GM23338 (cell line): ENCODE measurements at regions not wholly inside any gene's neighbourhood (a gene's known extent, or its start where the extent isn't known, plus 50 kb on each side); places are given as distances from the start of the nearest gene placed in this dataset.

Experiments used
- ATAC-seq: fragments of 200-7000 bp; cut with Tn5 transposase; 3 replicates; pipeline ENCODE4 v1.9.1; 2020
- DNase-seq: peaks from one replicate; pipeline ENCODE4 v3.0.0-alpha.2; 2015; ENCODE audit warnings: low spot score
- H2AFZ ChIP-seq: fragments of 200-600 bp; sonication (generic); 2 replicates; pipeline ENCODE4 v1.8.0; 2016; ENCODE audit warnings: antibody characterized with exemption, mild to moderate bottlenecking, moderate library complexity
- H3F3A ChIP-seq: fragments of 200-600 bp; sonication (generic); replicated peaks from 2 replicates; pipeline ENCODE4 v1.8.0; 2017; ENCODE audit warnings: antibody characterized with exemption, mixed run types, low read depth
- H3K27ac ChIP-seq: fragments of 200-600 bp; sonication (generic); 2 replicates; pipeline ENCODE4 v1.6.1; 2016; ENCODE audit warnings: low read depth
- H3K27me3 ChIP-seq: fragments of 200-600 bp; sonication (generic); 2 replicates; pipeline ENCODE4 v1.8.0; 2016; ENCODE audit warnings: mild to moderate bottlenecking, mixed run types, moderate library complexity; ENCODE audit not compliant: insufficient read depth
- H3K36me3 ChIP-seq: fragments of 200-600 bp; sonication (generic); 2 replicates; pipeline ENCODE4 v1.8.0; 2016; ENCODE audit warnings: mild to moderate bottlenecking; ENCODE audit not compliant: insufficient read depth
- H3K4me1 ChIP-seq: fragments of 200-600 bp; sonication (generic); 2 replicates; pipeline ENCODE4 v1.8.0; 2016; ENCODE audit warnings: mild to moderate bottlenecking, moderate library complexity; ENCODE audit not compliant: insufficient read depth
- H3K4me2 ChIP-seq: fragments of 200-600 bp; sonication (generic); 2 replicates; pipeline ENCODE4 v1.7.1; 2017; ENCODE audit warnings: mixed run types
- H3K4me3 ChIP-seq: fragments of 200-600 bp; sonication (generic); 2 replicates; pipeline ENCODE4 v1.6.1; 2016; ENCODE audit warnings: mixed run types
- H3K79me2 ChIP-seq: fragments of 200-600 bp; sonication (generic); replicated peaks from 2 replicates; pipeline ENCODE4 v1.8.0; 2017; ENCODE audit warnings: mild to moderate bottlenecking; ENCODE audit not compliant: insufficient read depth
- H3K9me2 ChIP-seq: fragments of 200-600 bp; sonication (generic); 2 replicates; pipeline ENCODE4 v1.8.0; 2017; ENCODE audit not compliant: insufficient read depth
- H4K20me1 ChIP-seq: fragments of 200-600 bp; sonication (generic); replicated peaks from 2 replicates; pipeline ENCODE4 v1.8.0; 2017; ENCODE audit warnings: mild to moderate bottlenecking; ENCODE audit not compliant: insufficient read depth
- H3K27ac Mint-ChIP-seq: 2 replicates; pipeline ENCODE4 v1.8.0; 2020; ENCODE audit warnings: inconsistent platforms, mild to moderate bottlenecking, moderate library complexity, mixed read lengths
- H3K27me3 Mint-ChIP-seq: 3 replicates; pipeline ENCODE4 v1.8.0; 2022; ENCODE audit warnings: low read depth, mild to moderate bottlenecking, moderate library complexity, mixed read lengths, inconsistent platforms; ENCODE audit not compliant: insufficient read depth, poor library complexity
- H3K36me3 Mint-ChIP-seq: 3 replicates; pipeline ENCODE4 v1.8.0; 2021; ENCODE audit warnings: low read depth, mild to moderate bottlenecking, inconsistent platforms, moderate library complexity, mixed read lengths
- H3K4me1 Mint-ChIP-seq: 3 replicates; pipeline ENCODE4 v1.8.0; 2020; ENCODE audit warnings: mild to moderate bottlenecking, inconsistent platforms, mixed read lengths
- H3K4me3 Mint-ChIP-seq: 3 replicates; pipeline ENCODE4 v1.8.0; 2021; ENCODE audit warnings: moderate library complexity, mild to moderate bottlenecking, inconsistent platforms, mixed read lengths
- H3K9me3 Mint-ChIP-seq: 3 replicates; pipeline ENCODE4 v1.8.0; 2020; ENCODE audit warnings: moderate library complexity, mild to moderate bottlenecking, inconsistent platforms, mixed read lengths
- CREB1 ChIP-seq: fragments of 250-450 bp; sonication (Bioruptor Pico); IDR thresholded peaks from 2 replicates; pipeline ENCODE4 v1.5.0; 2020; ENCODE audit warnings: low read depth, mild to moderate bottlenecking, moderate library complexity
- EZH2 ChIP-seq: fragments of 200-600 bp; sonication (generic); IDR thresholded peaks from one replicate; pipeline ENCODE4 v1.8.0; 2017; ENCODE audit warnings: antibody characterized with exemption, mild to moderate bottlenecking, low read depth; ENCODE audit not compliant: unreplicated experiment
- NANOG ChIP-seq: IDR thresholded peaks from 2 replicates; pipeline ENCODE4 v1.6.1; 2016; ENCODE audit warnings: antibody characterized with exemption, borderline replicate concordance
- POLR2AphosphoS5 ChIP-seq: IDR thresholded peaks from 2 replicates; pipeline ENCODE4 v1.6.1; 2016; ENCODE audit warnings: antibody characterized with exemption, low read depth
- STAT1 ChIP-seq: IDR thresholded peaks from one replicate; pipeline ENCODE4 v1.6.1; 2016; ENCODE audit warnings: antibody characterized with exemption; ENCODE audit not compliant: unreplicated experiment
- ZNF114 ChIP-seq: fragments of 250-450 bp; sonication (Bioruptor Pico); IDR thresholded peaks from 2 replicates; pipeline ENCODE4 v1.5.0; 2020; ENCODE audit warnings: mild to moderate bottlenecking, moderate library complexity
- ZNF331 ChIP-seq: fragments of 250-450 bp; sonication (Bioruptor Pico); IDR thresholded peaks from 2 replicates; pipeline ENCODE4 v1.5.0; 2020; ENCODE audit warnings: low read depth, mild to moderate bottlenecking, moderate library complexity
- TF ChIP-seq, protein P1 (sequence below): fragments of 250-450 bp; sonication (Bioruptor Pico); IDR thresholded peaks from 2 replicates; pipeline ENCODE4 v1.5.0; 2020; ENCODE audit warnings: mild to moderate bottlenecking, moderate library complexity

DNA sequence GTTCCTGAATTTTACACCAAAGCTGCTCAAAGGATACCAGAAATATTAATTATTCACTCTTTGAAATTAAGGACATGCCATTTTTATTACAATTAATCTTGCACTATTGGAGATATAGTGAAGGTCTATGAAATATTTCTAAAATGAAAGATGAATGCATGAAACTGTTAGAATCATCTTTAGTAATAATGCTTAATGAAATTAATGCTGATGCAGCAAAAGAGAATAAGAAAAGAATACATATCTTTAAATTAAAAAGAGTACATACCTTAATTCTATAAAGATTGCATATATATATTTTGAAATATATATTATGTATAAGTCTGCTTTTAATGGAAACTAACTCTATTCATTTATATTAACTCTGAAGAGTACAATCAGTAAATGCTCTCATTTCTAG, 236.0 kb downstream of the ALX1 start (continued):
- TF ChIP-seq, protein P1, sequence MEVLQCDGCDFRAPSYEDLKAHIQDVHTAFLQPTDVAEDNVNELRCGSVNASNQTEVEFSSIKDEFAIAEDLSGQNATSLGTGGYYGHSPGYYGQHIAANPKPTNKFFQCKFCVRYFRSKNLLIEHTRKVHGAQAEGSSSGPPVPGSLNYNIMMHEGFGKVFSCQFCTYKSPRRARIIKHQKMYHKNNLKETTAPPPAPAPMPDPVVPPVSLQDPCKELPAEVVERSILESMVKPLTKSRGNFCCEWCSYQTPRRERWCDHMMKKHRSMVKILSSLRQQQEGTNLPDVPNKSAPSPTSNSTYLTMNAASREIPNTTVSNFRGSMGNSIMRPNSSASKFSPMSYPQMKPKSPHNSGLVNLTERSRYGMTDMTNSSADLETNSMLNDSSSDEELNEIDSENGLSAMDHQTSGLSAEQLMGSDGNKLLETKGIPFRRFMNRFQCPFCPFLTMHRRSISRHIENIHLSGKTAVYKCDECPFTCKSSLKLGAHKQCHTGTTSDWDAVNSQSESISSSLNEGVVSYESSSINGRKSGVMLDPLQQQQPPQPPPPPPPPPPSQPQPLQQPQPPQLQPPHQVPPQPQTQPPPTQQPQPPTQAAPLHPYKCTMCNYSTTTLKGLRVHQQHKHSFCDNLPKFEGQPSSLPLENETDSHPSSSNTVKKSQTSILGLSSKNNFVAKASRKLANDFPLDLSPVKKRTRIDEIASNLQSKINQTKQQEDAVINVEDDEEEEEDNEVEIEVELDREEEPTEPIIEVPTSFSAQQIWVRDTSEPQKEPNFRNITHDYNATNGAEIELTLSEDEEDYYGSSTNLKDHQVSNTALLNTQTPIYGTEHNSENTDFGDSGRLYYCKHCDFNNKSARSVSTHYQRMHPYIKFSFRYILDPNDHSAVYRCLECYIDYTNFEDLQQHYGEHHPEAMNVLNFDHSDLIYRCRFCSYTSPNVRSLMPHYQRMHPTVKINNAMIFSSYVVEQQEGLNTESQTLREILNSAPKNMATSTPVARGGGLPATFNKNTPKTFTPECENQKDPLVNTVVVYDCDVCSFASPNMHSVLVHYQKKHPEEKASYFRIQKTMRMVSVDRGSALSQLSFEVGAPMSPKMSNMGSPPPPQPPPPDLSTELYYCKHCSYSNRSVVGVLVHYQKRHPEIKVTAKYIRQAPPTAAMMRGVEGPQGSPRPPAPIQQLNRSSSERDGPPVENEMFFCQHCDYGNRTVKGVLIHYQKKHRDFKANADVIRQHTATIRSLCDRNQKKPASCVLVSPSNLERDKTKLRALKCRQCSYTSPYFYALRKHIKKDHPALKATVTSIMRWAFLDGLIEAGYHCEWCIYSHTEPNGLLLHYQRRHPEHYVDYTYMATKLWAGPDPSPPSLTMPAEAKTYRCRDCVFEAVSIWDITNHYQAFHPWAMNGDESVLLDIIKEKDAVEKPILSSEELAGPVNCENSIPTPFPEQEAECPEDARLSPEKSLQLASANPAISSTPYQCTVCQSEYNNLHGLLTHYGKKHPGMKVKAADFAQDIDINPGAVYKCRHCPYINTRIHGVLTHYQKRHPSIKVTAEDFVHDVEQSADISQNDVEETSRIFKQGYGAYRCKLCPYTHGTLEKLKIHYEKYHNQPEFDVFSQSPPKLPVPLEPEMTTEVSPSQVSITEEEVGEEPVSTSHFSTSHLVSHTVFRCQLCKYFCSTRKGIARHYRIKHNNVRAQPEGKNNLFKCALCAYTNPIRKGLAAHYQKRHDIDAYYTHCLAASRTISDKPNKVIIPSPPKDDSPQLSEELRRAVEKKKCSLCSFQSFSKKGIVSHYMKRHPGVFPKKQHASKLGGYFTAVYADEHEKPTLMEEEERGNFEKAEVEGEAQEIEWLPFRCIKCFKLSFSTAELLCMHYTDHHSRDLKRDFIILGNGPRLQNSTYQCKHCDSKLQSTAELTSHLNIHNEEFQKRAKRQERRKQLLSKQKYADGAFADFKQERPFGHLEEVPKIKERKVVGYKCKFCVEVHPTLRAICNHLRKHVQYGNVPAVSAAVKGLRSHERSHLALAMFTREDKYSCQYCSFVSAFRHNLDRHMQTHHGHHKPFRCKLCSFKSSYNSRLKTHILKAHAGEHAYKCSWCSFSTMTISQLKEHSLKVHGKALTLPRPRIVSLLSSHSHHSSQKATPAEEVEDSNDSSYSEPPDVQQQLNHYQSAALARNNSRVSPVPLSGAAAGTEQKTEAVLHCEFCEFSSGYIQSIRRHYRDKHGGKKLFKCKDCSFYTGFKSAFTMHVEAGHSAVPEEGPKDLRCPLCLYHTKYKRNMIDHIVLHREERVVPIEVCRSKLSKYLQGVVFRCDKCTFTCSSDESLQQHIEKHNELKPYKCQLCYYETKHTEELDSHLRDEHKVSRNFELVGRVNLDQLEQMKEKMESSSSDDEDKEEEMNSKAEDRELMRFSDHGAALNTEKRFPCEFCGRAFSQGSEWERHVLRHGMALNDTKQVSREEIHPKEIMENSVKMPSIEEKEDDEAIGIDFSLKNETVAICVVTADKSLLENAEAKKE (CRISPR knock-in tag): no peak
- no peak for TF ChIP-seq CREB1 (CRISPR knock-in tag)
- TF ChIP-seq POLR2AphosphoS5: no peak
- TF ChIP-seq NANOG: no peak
- TF ChIP-seq ZNF331 (CRISPR knock-in tag): no peak
- TF ChIP-seq STAT1: no peak
- TF ChIP-seq EZH2: no peak

DNA sequence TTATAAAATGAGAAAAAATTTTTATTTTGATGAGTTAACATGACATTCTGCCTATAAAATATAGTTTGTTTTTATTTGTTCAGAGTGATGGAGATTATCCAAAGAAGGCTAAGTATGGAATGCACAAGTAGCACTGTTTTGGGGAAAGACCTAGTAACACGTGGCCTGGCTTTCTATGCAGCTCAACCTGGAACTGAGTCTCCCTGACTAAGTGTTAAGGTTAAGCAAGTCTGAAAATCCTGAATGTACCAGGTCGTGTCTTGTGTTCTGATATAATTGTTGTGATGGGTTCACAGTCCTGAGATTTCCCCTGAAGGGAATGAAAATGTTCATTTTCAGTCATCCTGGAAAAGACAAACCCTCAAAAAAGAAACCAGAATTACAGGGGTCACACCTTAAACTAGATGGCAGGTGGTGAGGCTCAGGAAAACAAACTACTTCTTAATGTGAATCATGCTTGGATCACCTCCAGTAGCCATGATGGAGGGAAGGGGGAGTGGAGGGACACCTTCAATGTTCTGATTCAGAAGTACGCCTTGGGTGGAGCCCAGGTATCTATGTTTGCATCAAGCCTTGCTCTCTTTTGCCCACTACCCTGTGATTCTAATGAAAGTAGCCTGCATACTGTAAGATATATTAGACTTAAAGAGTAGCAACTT, 236.8 kb downstream of the ALX1 start:
- Histone ChIP-seq H3K27me3 (no peaks in the 10 kb centered on the region), H3K4me1 (peaks cover 34% of the 10 kb centered on the region), H4K20me1 (no peaks in the 10 kb centered on the region), H2AFZ (peak overlapping the region; percentile 30; the same call in 1 of the 2 replicates), H3K79me2 (no peaks in the 10 kb centered on the region), H3K27ac (no peak overlapping the region), H3F3A (no peaks in the 10 kb centered on the region), H3K9me2 (no peaks in the 10 kb centered on the region), H3K4me3 (no peak overlapping the region), H3K4me2 (no peak overlapping the region), H3K36me3 (no peaks in the 10 kb centered on the region)
- Mint-ChIP-seq H3K4me3 (no peak overlapping the region), H3K36me3 (no peaks in the 10 kb centered on the region), H3K27me3 (no peaks in the 10 kb centered on the region), H3K9me3 (no peaks in the 10 kb centered on the region), H3K4me1 (peaks cover 17% of the 10 kb centered on the region; the same call in 2 of the 3 replicates), H3K27ac (peak overlapping the region; percentile 86; the same call in 1 of the 2 replicates)
- ATAC-seq (no peak), DNase-seq (peak; percentile 2)
- TF ChIP-seq ZNF331 (CRISPR knock-in tag): no peak
- TF ChIP-seq, protein P1 (CRISPR knock-in tag): no peak
- TF ChIP-seq ZNF114 (CRISPR knock-in tag): no peak
- no peak for TF ChIP-seq CREB1 (CRISPR knock-in tag)
- TF ChIP-seq EZH2: no peak
